DND-41 (cell line): ENCODE measurements at regions not wholly inside any gene's neighbourhood (a gene's known extent, or its start where the extent isn't known, plus 50 kb on each side); places are given as distances from the start of the nearest gene placed in this dataset.

Source experiments
- ATAC-seq: fragments of 200-7000 bp; cut with Tn5 transposase; 3 replicates; pipeline ENCODE4 v1.9.1; 2021; ENCODE audit warnings: low read depth; ENCODE audit not compliant: insufficient read depth
- DNase-seq: peaks from one replicate; pipeline ENCODE4 v3.0.0-alpha.2; 2020
- H2AFZ ChIP-seq: 2 replicates; pipeline ENCODE4 v1.6.0; 2012; ENCODE audit warnings: low read depth, low read length
- H3K27ac ChIP-seq: 2 replicates; pipeline ENCODE4 v1.5.1; 2012; ENCODE audit warnings: low read length, inconsistent platforms
- H3K27me3 ChIP-seq: fragments of 200-600 bp; sonication (generic); 2 replicates; pipeline ENCODE4 v1.6.0; 2012; ENCODE audit warnings: low read length, mild to moderate bottlenecking, inconsistent platforms; ENCODE audit not compliant: insufficient read depth, poor library complexity
- H3K36me3 ChIP-seq: 2 replicates; pipeline ENCODE4 v1.5.1; 2012; ENCODE audit warnings: low read length, inconsistent platforms; ENCODE audit not compliant: insufficient read depth
- H3K4me1 ChIP-seq: 2 replicates; pipeline ENCODE4 v1.5.1; 2012; ENCODE audit warnings: mild to moderate bottlenecking, low read length; ENCODE audit not compliant: insufficient read depth
- H3K4me2 ChIP-seq: 2 replicates; pipeline ENCODE4 v1.6.0; 2012; ENCODE audit warnings: mild to moderate bottlenecking, moderate library complexity, low read length, inconsistent platforms; ENCODE audit not compliant: insufficient read depth
- H3K4me3 ChIP-seq, 2 experiments: fragments of 200-600 bp in 1 of 2; shearing (Covaris generic) in 1 of 2; 2 replicates each; pipeline ENCODE4 v1.5.1; 2012 to 2016; ENCODE audit warnings: inconsistent platforms in 2 of 2, low read length in 2 of 2, mild to moderate bottlenecking in 2 of 2, low read depth in 1 of 2, moderate library complexity in 1 of 2
- H3K79me2 ChIP-seq: 2 replicates; pipeline ENCODE4 v1.6.0; 2012; ENCODE audit warnings: low read length, inconsistent platforms; ENCODE audit not compliant: insufficient read depth
- H3K9ac ChIP-seq: 2 replicates; pipeline ENCODE4 v1.6.0; 2012; ENCODE audit warnings: low read depth, mild to moderate bottlenecking, inconsistent platforms, low read length, moderate library complexity
- H3K9me3 ChIP-seq: 2 replicates; pipeline ENCODE4 v1.5.1; 2012; ENCODE audit warnings: low read length, moderate library complexity, mild to moderate bottlenecking, inconsistent platforms; ENCODE audit not compliant: insufficient read depth, severe bottlenecking
- H4K20me1 ChIP-seq: 2 replicates; pipeline ENCODE4 v1.6.0; 2012; ENCODE audit warnings: low read length; ENCODE audit not compliant: insufficient read depth
- CTCF ChIP-seq: IDR thresholded peaks from 2 replicates; pipeline ENCODE4 v1.5.1; 2012; ENCODE audit warnings: borderline replicate concordance, low read length, moderate library complexity, mild to moderate bottlenecking; ENCODE audit not compliant: poor library complexity, severe bottlenecking; ENCODE audit errors: extremely low read depth
- EZH2 ChIP-seq: IDR thresholded peaks from 3 replicates; pipeline ENCODE4 v1.6.1; 2012; ENCODE audit warnings: borderline replicate concordance, low read depth, mild to moderate bottlenecking, moderate library complexity, low read length, inconsistent platforms; ENCODE audit not compliant: severe bottlenecking

GRCh38 chr10:106083572-106083971, 1080.9 kb downstream of the SORCS1 start:
- H3K4me3 ChIP-seq = no peak overlapping the region
- H3K9me3 ChIP-seq = no peaks in the 10 kb centered on the region
- ATAC-seq = no peak
- no peaks in the 10 kb centered on the region for H3K4me1 ChIP-seq
- H3K27me3 ChIP-seq = no peaks in the 10 kb centered on the region
- H3K4me2 ChIP-seq = no peak overlapping the region
- H3K9ac ChIP-seq = no peak overlapping the region
- no peak overlapping the region for H2AFZ ChIP-seq
- no peaks in the 10 kb centered on the region for H3K36me3 ChIP-seq
- H4K20me1 ChIP-seq = no peaks in the 10 kb centered on the region
- no peak overlapping the region for H3K27ac ChIP-seq
- TF ChIP-seq CTCF (no peak), EZH2 (no peak)
- no peak for DNase-seq
- H3K79me2 ChIP-seq = no peaks in the 10 kb centered on the region

GRCh38 chr10:106082865-106083264, 1081.6 kb downstream of the SORCS1 start:
- ATAC-seq (no peak), DNase-seq (no peak)
- Histone ChIP-seq H3K79me2 (no peaks in the 10 kb centered on the region), H3K9ac (no peak overlapping the region), H3K9me3 (no peaks in the 10 kb centered on the region), H3K4me2 (no peak overlapping the region), H3K27me3 (no peaks in the 10 kb centered on the region), H4K20me1 (no peaks in the 10 kb centered on the region), H3K4me1 (no peaks in the 10 kb centered on the region), H3K27ac (no peak overlapping the region), H2AFZ (no peak overlapping the region), H3K4me3 (no peak overlapping the region), H3K36me3 (no peaks in the 10 kb centered on the region)
- TF ChIP-seq CTCF = no peak
- TF ChIP-seq EZH2 = no peak

- Histone ChIP-seq H3K79me2 (no peaks in the 10 kb centered on the region), H4K20me1 (no peaks in the 10 kb centered on the region), H3K9ac (no peak overlapping the region), H3K9me3 (no peaks in the 10 kb centered on the region), H3K4me3 (no peak overlapping the region), H3K4me2 (no peak overlapping the region), H2AFZ (no peak overlapping the region), H3K36me3 (no peaks in the 10 kb centered on the region), H3K27ac (no peak overlapping the region), H3K4me1 (no peaks in the 10 kb centered on the region), H3K27me3 (no peaks in the 10 kb centered on the region)
- ATAC-seq (no peak), DNase-seq (no peak)
- TF ChIP-seq CTCF = no peak
- no peak for TF ChIP-seq EZH2
Observed at GRCh38 chr10:106078895-106079576, 1085.5 kb downstream of the SORCS1 start.

GRCh38 chr10:106076496-106076895, 1088.0 kb downstream of the SORCS1 start:
- Histone ChIP-seq H3K9me3 (no peaks in the 10 kb centered on the region), H3K36me3 (no peaks in the 10 kb centered on the region), H3K4me2 (no peak overlapping the region), H3K4me3 (no peak overlapping the region), H3K27me3 (no peaks in the 10 kb centered on the region), H3K9ac (no peak overlapping the region), H4K20me1 (no peaks in the 10 kb centered on the region), H2AFZ (no peak overlapping the region), H3K79me2 (no peaks in the 10 kb centered on the region), H3K27ac (no peak overlapping the region), H3K4me1 (no peaks in the 10 kb centered on the region)
- TF ChIP-seq EZH2 (no peak), CTCF (no peak)
- no peak for DNase-seq
- no peak for ATAC-seq
